OCI-LY3 (cell line): ENCODE measurements at regions not wholly inside any gene's neighbourhood (a gene's known extent, or its start where the extent isn't known, plus 50 kb on each side); places are given as distances from the start of the nearest gene placed in this dataset.

Experiments used
- EZH2phosphoT487 ChIP-seq: fragments of 200-600 bp; shearing (Covaris generic); IDR thresholded peaks from 2 replicates; pipeline ENCODE4 v1.6.1; 2018; ENCODE audit warnings: antibody characterized with exemption, mixed run types, low read depth
- TF ChIP-seq, protein P1 (sequence below): fragments of 200-600, 300-600 bp; sonication (generic); IDR thresholded peaks from 2 replicates; pipeline ENCODE4 v1.5.1; 2014; ENCODE audit warnings: antibody characterized with exemption, low read length, low read depth

DNA sequence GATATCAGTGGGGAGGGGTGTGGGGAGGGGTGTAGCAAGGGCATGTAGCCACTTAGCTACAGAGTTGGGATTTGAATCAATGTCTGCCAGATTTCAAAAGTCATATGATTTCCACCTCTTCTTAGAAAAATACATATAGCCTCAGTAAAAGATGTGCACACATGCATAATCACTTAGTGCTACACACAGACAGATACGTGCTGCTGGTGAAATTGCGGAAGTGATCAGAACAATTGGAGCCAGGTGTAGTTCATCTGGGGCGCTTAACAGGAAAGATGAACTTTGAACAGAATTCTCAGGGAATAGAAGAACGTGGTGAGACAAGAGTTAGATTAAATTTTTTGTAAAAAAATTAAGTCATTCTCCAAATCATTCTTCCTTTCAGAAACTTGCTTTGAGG lies 333.1 kb downstream of the KCNRG start:
- TF ChIP-seq, protein P1, sequence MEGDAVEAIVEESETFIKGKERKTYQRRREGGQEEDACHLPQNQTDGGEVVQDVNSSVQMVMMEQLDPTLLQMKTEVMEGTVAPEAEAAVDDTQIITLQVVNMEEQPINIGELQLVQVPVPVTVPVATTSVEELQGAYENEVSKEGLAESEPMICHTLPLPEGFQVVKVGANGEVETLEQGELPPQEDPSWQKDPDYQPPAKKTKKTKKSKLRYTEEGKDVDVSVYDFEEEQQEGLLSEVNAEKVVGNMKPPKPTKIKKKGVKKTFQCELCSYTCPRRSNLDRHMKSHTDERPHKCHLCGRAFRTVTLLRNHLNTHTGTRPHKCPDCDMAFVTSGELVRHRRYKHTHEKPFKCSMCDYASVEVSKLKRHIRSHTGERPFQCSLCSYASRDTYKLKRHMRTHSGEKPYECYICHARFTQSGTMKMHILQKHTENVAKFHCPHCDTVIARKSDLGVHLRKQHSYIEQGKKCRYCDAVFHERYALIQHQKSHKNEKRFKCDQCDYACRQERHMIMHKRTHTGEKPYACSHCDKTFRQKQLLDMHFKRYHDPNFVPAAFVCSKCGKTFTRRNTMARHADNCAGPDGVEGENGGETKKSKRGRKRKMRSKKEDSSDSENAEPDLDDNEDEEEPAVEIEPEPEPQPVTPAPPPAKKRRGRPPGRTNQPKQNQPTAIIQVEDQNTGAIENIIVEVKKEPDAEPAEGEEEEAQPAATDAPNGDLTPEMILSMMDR: no peak
- no peak for TF ChIP-seq EZH2phosphoT487
